ENCODE measurements at regions not wholly inside any gene's neighbourhood (a gene's known extent, or its start where the extent isn't known, plus 50 kb on each side); places are given as distances from the start of the nearest gene placed in this dataset.

GRCh38 chr2:151193576-151193975, 68.1 kb downstream of the RBM43 start:
- no peak for TF ChIP-seq CTCF (IDR thresholded peaks at IDR 0.05)
- TF ChIP-seq POLR2A (IDR thresholded peaks at IDR 0.05): no peak

All from esophagus squamous epithelium (tissue), 4 donors.